GM19035 (cell line): ENCODE measurements at regions not wholly inside any gene's neighbourhood (a gene's known extent, or its start where the extent isn't known, plus 50 kb on each side); places are given as distances from the start of the nearest gene placed in this dataset.

Experiments
- ATAC-seq: cut with Tn5 transposase; IDR thresholded peaks from one replicate; pipeline ENCODE4 v1.9.1; 2021; ENCODE audit not compliant: unreplicated experiment

DNA sequence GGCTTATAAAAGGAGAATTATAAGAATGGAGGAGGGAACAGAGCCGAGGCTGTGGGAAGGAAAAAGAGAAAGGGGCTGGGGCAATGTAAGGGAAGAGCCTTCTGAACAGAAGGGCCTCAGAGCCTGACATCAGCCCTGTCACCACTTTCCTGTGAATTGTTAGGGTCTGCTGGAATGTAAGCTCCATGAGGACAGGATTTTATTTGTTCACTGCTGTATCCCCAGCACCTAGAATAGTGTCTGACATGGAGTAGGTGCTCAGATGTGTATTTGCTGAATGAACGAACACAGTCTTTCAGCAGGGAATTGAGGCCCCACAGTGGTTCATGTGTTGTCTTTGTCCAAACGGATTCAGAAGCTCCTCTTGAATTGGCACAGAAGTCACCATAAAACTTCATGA lies 251.5 kb downstream of the OPA1 start:
- ATAC-seq = no peak

DNA sequence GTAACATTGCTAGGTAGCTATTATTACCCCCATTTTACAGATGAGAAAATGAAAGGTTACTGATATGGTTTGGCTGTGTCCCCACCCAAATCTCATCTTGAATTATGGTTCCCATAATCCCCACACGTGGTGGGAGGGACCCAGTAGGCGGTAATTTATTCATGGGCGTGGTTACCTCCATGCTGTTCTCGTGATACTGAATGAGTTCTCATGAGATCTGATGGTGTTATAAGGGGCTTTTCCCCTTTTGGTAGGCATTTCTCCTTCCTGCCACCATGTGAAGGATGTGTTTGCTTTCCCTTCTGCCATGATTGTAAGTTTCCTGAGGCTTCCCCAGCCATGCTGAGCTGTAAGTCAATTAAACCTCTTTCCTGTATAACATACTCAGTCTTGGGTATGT lies 252.1 kb downstream of the OPA1 start:
- no peak for ATAC-seq

DNA sequence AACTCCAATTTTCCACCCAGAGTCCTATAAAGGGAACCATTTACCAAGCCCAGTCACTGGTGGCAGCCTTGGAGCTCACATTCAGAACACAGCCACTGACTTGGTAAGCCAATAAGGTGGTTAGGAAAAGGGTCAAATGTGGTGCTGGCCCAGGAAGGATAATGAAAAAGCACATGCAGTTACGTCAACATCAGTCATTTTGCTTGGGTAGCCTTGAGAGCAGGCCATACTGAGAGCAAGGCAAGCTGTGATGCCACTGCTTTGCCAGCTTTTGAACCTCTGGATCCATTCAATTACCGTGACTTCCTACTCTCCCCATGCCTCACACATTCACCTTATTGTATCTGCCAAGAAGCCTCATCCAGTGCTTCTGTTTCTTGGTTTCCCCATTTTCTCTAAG lies 253.6 kb downstream of the OPA1 start:
- ATAC-seq = no peak

DNA sequence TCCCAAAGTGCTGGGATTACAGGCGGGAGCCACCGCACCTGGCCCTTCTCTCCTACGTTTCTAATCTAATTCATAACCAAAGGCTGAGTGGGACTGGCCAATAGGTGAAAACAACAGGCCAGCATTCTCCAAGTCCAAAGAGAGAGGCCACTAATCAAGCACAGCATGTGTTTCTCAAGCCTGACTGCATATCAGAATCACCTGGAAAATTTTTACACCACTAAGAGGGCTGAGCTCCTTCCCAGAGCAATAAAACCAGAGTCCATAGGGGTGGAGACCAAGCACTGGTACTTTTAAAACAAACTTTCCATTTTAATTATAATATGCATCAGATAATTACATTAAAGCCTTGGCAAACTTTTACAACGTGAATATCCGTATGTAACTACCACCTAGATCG lies 254.4 kb downstream of the OPA1 start:
- ATAC-seq = no peak

DNA sequence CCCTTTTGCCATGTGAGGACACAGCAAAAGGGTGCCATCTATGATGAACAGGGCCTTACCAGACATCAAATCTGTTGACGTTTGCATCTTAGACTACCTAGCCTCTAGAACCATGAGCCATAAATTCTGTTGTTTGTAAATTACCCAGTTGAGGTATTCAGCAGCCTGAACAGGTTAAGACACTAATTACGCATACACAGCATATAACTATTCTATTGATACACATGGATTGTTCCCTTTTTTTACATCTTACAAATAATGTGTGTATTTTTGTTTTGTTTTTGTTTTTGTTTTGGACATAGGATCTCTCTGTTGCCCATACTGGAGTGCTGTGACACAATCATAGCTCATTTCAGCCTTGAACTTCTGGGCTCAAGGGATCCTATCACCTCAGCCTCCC lies 255.5 kb downstream of the OPA1 start:
- ATAC-seq = no peak

DNA sequence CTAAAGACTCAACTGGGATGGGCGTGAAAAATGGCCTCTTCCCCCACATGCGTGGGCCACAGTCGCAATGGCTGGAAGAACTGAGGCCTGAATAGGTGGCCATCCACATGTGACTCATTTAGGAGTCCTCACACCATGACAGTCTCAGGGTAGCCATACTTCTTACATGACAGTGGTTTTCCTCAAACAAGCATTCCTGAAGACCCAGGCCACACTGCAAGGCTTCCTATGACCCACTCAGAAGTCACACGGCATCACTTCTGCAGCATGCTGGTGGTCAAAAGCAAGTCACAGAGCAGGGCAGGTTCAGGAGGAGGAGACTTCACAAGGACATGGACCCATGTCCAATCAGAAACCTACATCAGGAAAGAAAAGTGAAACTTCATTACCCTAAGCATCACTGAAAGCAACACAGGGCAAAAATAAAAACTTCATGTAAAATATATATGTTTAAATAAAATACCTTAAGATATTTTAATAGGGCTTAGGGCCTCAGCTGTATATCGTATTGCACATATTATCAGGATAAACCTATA lies 257.1 kb downstream of the OPA1 start:
- no peak for ATAC-seq

DNA sequence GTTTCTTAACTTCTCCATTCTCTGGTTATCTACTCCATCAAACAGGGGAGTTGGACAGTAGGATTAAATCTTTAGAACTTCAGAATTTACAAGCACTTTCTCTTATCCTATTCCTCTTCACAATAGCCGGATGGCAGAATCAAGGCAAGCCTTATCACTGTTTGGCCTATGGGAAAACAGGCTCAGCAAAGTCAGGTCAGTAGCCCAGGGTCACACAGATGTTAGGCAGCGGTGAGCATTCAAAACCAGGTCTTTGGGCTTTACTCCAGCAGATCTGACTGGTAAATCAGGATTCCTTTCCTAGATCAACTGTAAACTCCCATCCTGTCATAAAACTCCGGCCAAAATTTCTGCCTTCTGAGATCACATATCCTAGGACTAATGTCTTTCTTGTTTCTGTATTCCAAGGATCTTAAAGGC lies 258.4 kb downstream of the OPA1 start:
- ATAC-seq = no peak

DNA sequence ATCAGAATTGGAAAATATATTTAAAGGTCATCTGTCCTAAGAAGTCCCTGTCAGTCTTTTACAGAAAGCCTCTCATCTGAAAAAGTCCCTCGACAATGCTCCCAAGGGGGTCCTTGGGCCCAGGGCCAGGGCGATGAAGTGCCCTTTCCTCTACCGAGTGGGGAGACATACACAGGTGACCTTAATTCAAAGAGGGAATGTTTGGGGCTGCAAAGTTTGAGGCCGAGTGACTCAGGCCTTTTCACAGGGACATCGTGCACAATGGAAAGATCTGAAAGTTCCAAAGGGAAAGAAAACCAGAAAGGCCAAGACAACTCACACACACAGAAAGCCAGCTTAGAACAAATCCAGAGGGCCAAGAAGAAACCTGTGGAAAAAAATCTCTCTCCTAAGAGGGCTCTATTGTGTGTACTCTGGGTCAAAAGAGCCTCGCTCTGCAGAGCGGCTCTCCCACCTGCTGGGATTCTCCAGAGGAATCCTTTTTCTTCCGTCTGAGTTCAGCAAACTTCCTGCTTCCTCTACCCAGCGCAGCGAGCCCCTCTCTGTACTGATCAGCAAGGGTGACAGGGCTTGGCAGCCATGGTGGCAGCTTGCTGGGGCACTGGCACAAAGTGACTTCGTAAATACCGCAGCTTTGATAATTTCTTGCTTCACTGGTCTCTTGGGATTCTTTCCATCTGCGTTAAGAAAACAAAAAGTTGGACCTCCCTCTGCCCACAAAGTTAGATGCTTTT lies 259.1 kb downstream of the OPA1 start:
- ATAC-seq = no peak

DNA sequence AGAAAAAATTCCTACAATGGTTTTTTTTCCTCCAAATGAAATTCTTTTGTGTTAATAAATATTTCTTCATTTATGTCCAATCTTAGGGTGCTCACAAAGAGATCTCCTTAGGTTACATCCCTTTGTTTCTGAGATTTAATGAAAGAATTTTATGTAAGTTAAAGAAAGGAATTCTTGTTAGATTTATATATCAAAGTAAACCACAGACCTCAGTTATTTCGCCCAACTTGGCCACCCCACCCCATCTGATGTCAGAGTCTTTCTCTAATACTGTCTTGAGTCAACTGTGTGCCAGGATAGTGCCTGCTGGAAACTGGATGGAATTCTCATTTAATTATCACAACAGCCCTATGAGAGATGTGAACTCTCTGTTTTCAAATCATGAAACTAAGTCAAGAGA lies 259.9 kb downstream of the OPA1 start:
- ATAC-seq = no peak

DNA sequence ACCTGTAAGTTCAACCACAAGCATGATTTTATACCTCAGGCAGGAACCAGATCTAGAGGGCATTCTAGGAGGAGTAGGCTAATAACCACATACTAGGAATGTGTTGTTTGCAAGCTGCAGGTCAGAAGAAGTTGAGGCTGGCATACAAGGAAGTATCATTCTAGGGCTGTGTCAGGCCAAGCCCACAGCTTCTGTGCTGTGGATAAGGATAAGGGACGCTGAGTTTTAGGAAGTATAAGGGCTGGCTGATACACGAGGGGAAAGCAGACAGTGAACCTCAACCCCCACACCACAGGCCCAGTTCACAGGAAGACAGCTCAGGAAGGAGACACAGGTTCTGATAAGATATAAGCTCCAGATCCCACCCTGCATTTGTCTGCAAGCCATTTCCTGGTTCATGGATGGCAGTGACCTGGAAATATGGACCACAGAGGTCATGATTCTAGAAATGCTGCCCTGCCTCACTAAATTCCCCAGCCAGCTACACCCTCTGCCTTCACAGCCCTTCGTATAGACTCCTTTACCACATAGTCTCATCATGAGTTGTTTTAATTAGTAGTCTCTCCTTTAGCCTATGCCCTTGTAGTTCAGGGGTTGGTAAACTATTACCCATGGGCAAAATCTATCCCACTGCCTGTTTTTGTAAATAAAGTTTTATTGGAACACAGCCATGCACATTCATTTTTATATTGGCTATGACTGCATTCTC lies 260.7 kb downstream of the OPA1 start:
- ATAC-seq = no peak

DNA sequence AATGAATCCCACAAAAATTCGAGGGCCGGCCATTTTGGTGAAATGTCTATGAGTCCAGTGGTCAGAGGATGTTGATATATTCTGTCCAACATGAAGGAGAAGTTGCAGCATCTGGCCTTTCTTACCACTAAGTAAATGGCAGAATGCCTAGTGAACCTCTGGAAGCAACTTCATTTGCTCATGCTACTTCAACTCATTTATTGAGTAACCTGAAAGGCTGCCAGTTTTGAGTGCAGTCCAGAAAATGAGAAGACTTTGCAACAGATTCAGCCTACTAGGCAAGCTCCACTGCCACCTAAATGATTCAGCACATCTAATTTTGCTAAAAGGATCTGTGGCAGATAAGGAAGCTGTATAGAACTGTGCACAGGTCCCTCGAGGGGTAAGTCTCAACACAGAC lies 265.0 kb downstream of the OPA1 start:
- ATAC-seq = no peak

DNA sequence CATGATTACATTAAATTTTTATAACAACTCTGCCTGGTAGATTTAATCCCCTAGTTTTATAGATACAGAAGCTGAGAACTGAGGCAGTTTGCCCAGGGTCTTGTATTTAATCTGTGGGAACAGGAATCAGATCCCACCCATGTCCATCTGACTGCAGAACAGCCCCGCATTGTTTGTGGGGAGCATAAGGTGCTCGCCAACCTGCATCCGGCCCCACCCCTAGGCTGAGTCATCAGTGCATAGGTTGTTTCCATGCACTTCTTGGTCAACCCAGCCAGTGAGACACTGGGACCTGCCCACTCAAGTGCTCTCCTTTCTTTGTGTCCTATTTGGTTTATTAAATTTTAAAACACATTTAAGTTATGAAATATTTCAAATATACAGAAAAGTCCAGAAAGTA lies 266.2 kb downstream of the OPA1 start:
- no peak for ATAC-seq

DNA sequence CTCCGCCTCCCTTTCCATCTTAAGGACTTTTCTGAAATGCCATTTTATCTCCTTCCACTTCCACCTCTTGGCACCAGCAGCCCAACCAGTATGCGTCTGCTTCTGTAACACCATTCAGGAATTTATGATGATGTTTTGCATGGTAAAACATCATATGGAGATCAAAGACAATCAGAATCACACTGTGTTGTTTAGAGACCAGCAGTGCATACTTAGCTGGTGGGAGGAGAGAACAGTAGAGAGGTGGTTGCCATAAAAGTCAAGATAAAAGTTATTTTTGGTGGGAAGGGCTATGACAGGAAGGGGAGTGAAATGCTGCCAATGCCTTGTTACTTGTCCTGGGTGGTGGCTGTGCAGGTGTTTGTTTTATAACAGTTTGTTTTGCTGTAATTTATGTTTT lies 268.0 kb downstream of the OPA1 start:
- no peak for ATAC-seq

DNA sequence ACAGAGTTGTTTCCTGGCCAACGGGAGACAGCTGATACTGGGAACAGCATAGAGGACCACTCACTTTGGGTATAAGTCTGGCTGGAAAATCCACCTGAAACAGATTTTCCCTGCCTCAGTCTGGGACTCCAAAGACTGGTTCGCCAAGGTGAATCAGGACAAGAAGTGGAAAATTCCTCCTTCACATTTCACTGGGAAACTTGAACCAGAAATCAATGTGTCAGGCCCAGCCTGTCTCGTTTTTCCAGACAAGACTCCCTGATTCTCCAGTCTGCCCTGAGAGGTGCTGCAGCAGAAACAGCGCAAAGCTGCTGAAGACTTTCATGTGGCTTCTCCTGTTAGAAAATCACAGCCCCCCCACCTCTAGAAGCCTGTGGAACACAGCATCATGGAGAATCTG lies 269.8 kb downstream of the OPA1 start:
- no peak for ATAC-seq

DNA sequence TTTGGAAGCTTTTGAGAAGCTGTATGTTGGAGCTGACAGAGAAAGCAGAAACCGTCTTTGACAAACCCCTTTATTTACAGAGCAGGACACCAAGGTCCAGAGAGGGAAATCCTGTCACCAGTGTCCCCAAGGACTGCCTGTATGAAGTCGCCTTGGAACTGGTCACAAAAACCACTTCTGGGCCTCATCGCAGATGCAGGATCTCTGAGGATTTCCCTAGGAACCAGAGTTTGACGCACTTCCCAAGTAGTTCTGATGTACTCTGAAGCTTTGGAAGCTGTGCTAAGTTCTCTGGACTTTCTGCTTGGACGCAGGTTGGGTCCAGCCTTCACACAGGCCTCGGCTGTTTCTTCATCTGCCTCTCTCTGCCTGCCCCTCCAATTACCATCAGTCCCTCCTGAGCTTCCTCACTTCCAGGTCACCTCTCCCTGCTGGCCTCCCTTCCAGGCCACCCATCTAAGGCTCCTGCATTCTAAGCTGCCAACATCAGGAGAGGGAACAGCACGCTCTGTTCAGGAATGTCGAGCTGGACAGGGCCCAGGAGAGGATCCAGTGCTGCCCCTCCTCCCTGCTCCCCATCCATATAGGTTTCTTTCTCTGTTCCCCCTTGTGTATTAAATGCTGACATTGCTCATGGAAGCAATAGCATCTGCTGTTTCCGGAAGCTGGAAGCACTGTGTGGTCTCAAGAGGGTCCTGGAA lies 270.8 kb downstream of the OPA1 start:
- no peak for ATAC-seq

DNA sequence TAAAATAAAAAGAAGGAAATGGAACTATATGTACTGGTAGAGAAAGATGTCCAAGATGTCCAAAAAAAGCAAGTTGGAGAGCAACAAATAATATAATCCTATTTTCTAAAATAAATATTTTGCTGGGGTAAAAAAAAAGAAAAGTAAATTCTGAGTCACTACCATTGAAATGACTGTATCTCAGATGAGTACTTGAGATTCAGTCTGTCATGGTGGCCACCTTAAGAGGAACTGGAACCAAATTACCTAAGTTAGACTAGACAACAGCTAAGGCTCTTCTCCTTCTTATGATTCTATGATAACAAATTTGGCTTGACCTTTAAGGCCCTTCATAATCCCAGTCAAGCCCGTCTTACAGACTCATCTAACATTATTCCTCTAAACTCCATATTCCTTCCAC lies 270.6 kb upstream of the HES1 start:
- peak; percentile 96 for ATAC-seq

DNA sequence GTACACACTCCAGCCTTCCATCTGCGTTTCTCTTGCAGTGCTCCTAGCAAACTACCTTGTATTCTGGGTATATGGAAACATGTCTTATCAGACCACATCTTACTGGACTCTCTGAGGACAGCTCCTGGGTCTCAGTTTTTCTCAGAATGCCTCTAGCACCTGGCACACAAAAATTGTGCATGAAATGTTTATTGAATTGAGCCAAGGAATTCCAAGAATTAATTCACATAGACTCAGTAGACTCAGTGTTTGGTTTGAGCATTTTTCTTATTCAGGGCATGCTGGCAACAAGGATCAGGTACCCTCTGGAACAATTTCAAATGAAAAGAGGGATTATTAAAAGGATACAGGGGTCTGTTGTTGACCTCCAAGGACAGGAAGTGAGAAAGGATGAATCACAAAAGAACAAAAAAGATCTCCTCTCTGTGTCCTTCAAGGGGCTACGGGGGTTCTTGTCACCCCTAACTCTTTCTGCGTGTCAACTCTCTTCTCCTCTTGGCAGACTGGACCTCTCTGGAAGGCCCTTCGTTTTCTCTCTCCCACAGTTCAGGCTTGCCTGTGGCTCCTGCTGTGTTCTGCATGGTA lies 270.0 kb upstream of the HES1 start:
- ATAC-seq = no peak

DNA sequence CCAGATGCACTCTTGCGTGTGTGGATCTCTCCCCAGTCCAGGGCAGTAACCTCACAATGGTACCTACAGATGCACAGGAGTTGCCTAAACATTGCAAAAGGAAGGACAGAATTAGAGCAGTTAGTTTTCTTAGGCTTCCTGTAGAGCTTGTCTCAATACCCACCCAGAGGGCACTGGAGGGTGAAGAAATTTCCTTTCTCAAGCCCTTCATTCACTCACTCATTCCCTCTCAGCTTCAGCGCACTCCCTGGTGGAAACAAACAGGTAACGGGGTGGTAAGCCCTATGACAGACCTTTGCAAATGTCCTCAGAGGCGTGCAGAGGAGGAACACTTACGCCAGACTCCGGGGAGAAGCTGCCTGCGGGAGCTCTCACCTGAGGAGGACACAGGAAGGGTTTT lies 267.4 kb upstream of the HES1 start:
- ATAC-seq = no peak

DNA sequence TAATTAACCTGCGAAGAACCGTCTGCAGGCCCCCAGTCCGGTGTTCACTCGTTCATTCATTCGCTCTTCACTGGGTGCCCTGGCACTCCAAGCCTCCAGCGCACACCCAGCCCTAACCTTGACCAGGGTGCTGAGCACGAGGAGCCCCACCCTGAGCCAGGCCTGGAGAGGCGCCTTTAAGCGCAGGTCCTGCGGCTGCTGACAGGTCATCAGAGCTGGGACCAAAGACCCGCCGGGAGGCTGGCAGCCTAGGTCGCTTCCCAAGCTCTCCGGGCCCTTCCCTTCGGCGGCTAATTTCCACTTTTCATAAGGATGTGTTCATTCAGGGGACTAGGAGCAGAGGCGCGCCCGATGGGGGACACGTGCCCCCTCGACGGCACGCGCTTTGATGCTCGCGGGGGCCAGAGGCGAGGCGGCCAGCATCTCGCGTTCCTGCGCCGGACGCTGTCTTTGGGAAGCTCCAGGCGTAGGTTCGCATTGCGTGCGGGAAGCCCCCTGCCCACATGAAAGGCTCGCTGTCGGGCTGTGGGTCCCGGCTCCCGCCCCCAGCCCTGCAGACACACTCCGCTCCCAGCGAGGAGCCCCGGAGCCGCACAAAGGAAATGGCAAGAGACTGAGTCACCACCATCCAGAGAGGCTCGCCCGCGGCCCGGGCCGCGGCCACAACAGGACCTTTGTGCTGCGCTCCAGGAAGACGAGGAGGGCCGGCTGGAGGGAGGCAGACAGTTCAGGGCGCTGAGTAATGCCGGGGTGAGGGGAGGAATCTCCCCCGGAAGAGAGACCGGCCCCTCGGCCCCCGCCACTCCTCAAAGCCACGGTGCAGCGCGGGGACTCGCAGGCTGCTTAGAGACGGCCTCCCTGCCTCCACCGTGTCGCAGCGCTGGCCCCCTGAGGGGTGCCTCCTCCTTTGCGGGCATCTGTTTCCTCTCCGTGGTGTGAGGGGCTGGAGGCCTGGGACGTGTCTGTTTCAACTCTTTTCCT lies 266.4 kb upstream of the HES1 start:
- ATAC-seq = no peak
